Effector memory CD8-positive, alpha-beta T cell (primary cell): ENCODE measurements at regions not wholly inside any gene's neighbourhood (a gene's known extent, or its start where the extent isn't known, plus 50 kb on each side); places are given as distances from the start of the nearest gene placed in this dataset.

ENCODE experiments used
- ATAC-seq: fragments of 150-1000 bp; cut with Tn5 transposase; replicated peaks from 2 replicates; pipeline ENCODE4 v1.10.0; 2021; ENCODE audit warnings: mild to moderate bottlenecking, moderate library complexity
- DNase-seq, 3 experiments: peaks; one replicate each; pipeline ENCODE4 v3.0.0; 2021
- H3K27ac Mint-ChIP-seq, 2 donors: one replicate each; pipeline ENCODE4 v1.8.0; 2022; ENCODE audit warnings: mild to moderate bottlenecking in 2 of 2, mixed read lengths in 2 of 2, moderate library complexity in 2 of 2
- H3K27me3 Mint-ChIP-seq, 2 donors: one replicate each; pipeline ENCODE4 v1.8.0; 2022; ENCODE audit warnings: mixed read lengths in 2 of 2
- H3K36me3 Mint-ChIP-seq: one replicate; pipeline ENCODE4 v1.8.0; 2022; ENCODE audit warnings: mild to moderate bottlenecking, moderate library complexity, mixed read lengths; ENCODE audit not compliant: insufficient read depth
- H3K4me1 Mint-ChIP-seq, 2 donors: one replicate each; pipeline ENCODE4 v1.8.0; 2022; ENCODE audit warnings: low read depth in 2 of 2, mixed read lengths in 2 of 2
- H3K4me3 Mint-ChIP-seq, 2 donors: one replicate each; pipeline ENCODE4 v1.8.0; 2022; ENCODE audit warnings: mild to moderate bottlenecking in 2 of 2, mixed read lengths in 2 of 2, moderate library complexity in 2 of 2
- H3K9me3 Mint-ChIP-seq, 2 donors: one replicate each; pipeline ENCODE4 v1.8.0; 2022; ENCODE audit warnings: mixed read lengths in 2 of 2

GRCh38 chr9:135226369-135227050 lies 139.0 kb downstream of the OLFM1 start:
- no peak overlapping the region for H3K4me3 Mint-ChIP-seq
- H3K27me3 Mint-ChIP-seq, result peaks cover 6 to 26% of the 10 kb centered on the region in 2 donors
- no peak for ATAC-seq
- no peaks in the 10 kb centered on the region for H3K9me3 Mint-ChIP-seq
- DNase-seq, result no peak
- no peak overlapping the region for H3K27ac Mint-ChIP-seq
- H3K4me1 Mint-ChIP-seq, result no peaks in the 10 kb centered on the region
- H3K36me3 Mint-ChIP-seq, result no peaks in the 10 kb centered on the region

GRCh38 chr9:135227641-135228251 lies 140.3 kb downstream of the OLFM1 start:
- Mint-ChIP-seq H3K4me1 (no peaks in the 10 kb centered on the region), H3K4me3 (no peak overlapping the region), H3K27me3 (peaks cover 6 to 22% of the 10 kb centered on the region in 2 donors), H3K27ac (no peak overlapping the region), H3K36me3 (no peaks in the 10 kb centered on the region), H3K9me3 (no peaks in the 10 kb centered on the region)
- DNase-seq (no peak), ATAC-seq (no peak)

DNA sequence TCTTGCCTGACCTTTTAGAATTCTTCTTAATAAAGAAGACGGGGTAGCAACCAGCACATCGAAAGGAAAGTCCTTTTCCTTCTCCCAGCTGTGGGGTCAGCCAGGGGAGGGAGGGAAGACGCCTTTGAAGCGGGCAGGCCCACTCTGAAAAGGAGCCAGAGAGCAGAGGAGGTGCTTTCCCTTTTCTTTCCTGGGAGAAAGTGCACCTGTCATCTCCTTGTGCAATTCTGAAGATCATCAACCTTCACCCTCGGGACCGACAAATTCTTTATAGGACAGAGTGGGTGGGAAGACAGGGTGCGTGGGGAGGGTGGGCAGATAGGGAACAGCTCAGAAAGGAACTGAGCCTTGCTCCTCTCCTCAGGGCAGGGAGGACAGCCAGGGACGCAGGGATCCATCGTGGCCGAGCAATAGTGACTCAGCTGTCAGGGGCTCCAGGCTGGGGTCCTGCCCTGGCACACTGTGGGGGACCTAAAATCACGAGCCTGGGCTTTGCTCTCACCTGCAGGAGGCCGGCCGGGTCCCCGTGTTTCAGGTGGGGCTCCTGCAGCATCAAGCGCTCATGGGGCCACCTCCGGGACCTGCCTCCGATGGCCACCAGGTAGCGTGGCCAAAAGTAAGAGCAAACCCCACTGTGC lies 141.0 kb downstream of the OLFM1 start:
- no peak overlapping the region for H3K27ac Mint-ChIP-seq
- DNase-seq (no peak), ATAC-seq (no peak)
- H3K4me1 Mint-ChIP-seq, result no peaks in the 10 kb centered on the region
- no peak overlapping the region for H3K4me3 Mint-ChIP-seq
- H3K27me3 Mint-ChIP-seq, result peaks cover 6 to 22% of the 10 kb centered on the region in 2 donors
- no peaks in the 10 kb centered on the region for H3K36me3 Mint-ChIP-seq
- H3K9me3 Mint-ChIP-seq, result no peaks in the 10 kb centered on the region

GRCh38 chr9:135228983-135229625 lies 141.6 kb downstream of the OLFM1 start:
- Mint-ChIP-seq H3K4me1 (no peaks in the 10 kb centered on the region), H3K27me3 (peaks cover 6 to 22% of the 10 kb centered on the region in 2 donors), H3K27ac (no peak overlapping the region), H3K4me3 (no peak overlapping the region), H3K9me3 (no peaks in the 10 kb centered on the region), H3K36me3 (no peaks in the 10 kb centered on the region)
- DNase-seq, result no peak
- ATAC-seq, result no peak

GRCh38 chr9:135229701-135230385 lies 142.4 kb downstream of the OLFM1 start:
- Mint-ChIP-seq H3K4me3 (no peak overlapping the region), H3K9me3 (no peaks in the 10 kb centered on the region), H3K27me3 (peaks cover 6 to 22% of the 10 kb centered on the region in 2 donors), H3K36me3 (no peaks in the 10 kb centered on the region), H3K4me1 (no peaks in the 10 kb centered on the region), H3K27ac (no peak overlapping the region)
- no peak for DNase-seq
- ATAC-seq, result no peak

- H3K27me3 Mint-ChIP-seq, result peaks cover 6 to 22% of the 10 kb centered on the region in 2 donors
- H3K4me3 Mint-ChIP-seq, result no peak overlapping the region
- no peak overlapping the region for H3K27ac Mint-ChIP-seq
- no peaks in the 10 kb centered on the region for H3K9me3 Mint-ChIP-seq
- no peaks in the 10 kb centered on the region for H3K4me1 Mint-ChIP-seq
- DNase-seq (no peak), ATAC-seq (no peak)
- no peaks in the 10 kb centered on the region for H3K36me3 Mint-ChIP-seq
Observed at GRCh38 chr9:135230386-135230765, 142.9 kb downstream of the OLFM1 start.

DNA sequence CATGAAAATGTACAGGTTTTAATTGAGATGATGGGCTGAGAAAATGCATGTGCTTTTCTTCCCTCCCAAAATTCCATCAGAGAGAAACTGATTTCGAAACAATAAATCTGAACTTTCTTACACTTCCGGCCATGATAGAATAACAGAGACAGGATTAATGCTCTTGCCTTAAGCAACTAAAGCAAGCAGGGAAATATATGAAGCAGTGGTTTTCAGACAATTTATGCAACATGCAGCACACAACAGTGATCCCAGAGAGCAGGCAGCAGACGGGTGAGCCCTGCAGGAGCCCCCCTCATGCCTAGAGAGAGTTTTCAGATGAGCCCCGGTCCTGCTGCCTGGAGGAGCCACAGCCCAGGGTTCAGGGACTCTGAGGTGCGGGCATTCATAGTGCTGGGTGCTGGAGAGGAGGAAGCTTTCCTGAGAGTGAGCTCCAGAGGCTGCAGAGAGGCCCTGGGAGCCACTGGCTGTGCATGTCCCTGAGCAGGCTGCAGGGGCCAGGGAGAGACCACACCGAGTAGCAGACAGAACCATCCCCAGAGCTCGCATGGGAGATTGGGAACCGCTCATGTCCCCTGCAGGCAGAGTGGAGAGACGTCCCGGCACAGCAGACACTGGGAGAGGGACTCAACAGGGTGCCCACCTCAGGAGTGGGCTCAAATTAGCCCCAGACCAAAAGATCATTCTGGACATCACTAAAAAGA lies 143.5 kb downstream of the OLFM1 start:
- no peaks in the 10 kb centered on the region for H3K36me3 Mint-ChIP-seq
- peaks cover 6 to 22% of the 10 kb centered on the region in 2 donors for H3K27me3 Mint-ChIP-seq
- H3K4me1 Mint-ChIP-seq, result no peaks in the 10 kb centered on the region
- DNase-seq (no peak), ATAC-seq (no peak)
- no peak overlapping the region for H3K4me3 Mint-ChIP-seq
- H3K9me3 Mint-ChIP-seq, result no peaks in the 10 kb centered on the region
- H3K27ac Mint-ChIP-seq, result no peak overlapping the region

DNA sequence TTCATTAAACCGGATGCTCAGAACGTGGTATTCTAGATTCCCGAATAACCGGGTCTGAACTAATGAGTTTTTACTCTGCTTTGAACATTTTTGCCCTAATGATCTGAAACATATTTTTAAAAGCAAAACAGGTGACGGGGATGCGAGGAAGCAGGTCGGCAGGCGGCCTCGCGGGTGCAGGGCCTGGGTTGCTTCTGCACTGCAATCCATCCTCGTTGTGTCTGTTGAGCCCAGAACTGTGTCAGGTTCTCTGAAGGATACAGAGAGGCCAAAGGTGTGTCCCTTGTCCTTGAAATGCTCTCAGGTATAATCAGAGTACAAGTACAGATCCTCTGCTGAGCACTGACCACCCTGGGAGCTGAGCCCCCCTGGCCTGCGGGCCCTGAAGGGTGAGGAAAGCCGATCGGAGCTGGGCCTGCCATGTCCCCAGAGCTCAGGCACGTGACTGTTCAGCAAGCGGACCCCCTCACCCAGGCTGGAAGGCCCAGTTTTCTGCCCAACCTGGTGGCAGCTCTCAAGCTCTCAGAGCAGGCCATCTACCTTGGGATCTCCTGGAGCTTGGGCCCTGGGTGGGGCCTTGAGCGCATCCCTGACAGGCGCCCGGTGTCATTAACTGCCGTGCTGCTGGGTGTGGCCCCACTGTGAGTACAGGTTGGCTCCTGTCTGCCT lies 151.8 kb downstream of the OLFM1 start:
- no peaks in the 10 kb centered on the region for H3K9me3 Mint-ChIP-seq
- H3K36me3 Mint-ChIP-seq, result no peaks in the 10 kb centered on the region
- H3K4me1 Mint-ChIP-seq, result no peaks in the 10 kb centered on the region
- no peak overlapping the region for H3K27ac Mint-ChIP-seq
- no peak overlapping the region for H3K4me3 Mint-ChIP-seq
- no peak for DNase-seq
- ATAC-seq, result no peak
- H3K27me3 Mint-ChIP-seq, result peaks cover 8 to 41% of the 10 kb centered on the region in 2 donors

DNA sequence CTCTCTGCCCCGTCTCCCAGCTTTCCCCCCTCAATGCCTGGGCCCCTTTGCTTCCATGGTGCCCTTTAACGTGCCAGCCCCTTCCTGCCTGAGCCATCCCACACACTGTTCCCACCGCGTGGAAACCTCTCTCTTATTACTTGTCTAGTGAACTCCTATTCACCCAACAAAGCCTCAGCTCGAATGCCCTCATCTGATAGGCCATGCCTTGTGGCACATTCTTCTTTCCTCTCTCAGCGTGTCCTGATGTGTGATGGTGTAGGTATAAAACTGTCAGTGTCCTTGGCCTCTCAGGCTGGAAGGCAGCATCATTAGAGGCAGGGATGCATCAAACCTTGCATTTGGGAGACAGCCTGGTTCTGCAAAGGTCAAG lies 152.3 kb downstream of the OLFM1 start:
- no peaks in the 10 kb centered on the region for H3K36me3 Mint-ChIP-seq
- H3K9me3 Mint-ChIP-seq, result no peaks in the 10 kb centered on the region
- H3K4me1 Mint-ChIP-seq, result no peaks in the 10 kb centered on the region
- ATAC-seq (no peak), DNase-seq (no peak)
- H3K4me3 Mint-ChIP-seq, result no peak overlapping the region
- peaks cover 8 to 44% of the 10 kb centered on the region in 2 donors for H3K27me3 Mint-ChIP-seq
- no peak overlapping the region for H3K27ac Mint-ChIP-seq

DNA sequence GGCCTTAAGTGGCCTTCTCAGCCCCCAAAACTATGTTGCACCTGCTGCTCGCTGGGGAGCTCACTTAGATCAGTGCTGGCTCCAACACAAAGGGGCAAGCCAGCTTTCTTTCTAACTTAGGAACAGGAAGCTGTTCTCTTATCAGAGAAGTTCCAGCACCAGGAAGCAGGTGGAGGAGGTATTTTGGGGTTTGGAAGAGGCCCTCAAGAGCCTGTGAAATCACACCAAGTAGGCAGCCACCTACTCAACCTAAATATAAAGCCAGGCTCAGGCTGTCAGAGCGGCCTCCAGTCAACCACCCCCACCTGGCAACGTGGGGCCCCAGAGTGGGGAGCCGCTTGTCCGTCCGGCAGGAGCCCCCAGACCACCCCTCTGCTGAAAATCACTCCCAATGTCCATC lies 152.8 kb downstream of the OLFM1 start:
- H3K4me1 Mint-ChIP-seq, result peaks cover 0 to 1% of the 10 kb centered on the region in 2 donors
- no peak overlapping the region for H3K4me3 Mint-ChIP-seq
- no peak for ATAC-seq
- H3K27ac Mint-ChIP-seq, result no peak overlapping the region
- peaks cover 12 to 48% of the 10 kb centered on the region in 2 donors for H3K27me3 Mint-ChIP-seq
- H3K9me3 Mint-ChIP-seq, result no peaks in the 10 kb centered on the region
- H3K36me3 Mint-ChIP-seq, result no peaks in the 10 kb centered on the region
- no peak for DNase-seq

GRCh38 chr9:135240871-135241311 lies 153.4 kb downstream of the OLFM1 start:
- DNase-seq (no peak), ATAC-seq (no peak)
- no peaks in the 10 kb centered on the region for H3K36me3 Mint-ChIP-seq
- peaks cover 0 to 1% of the 10 kb centered on the region in 2 donors for H3K4me1 Mint-ChIP-seq
- no peak overlapping the region for H3K4me3 Mint-ChIP-seq
- H3K27ac Mint-ChIP-seq, result no peak overlapping the region
- no peaks in the 10 kb centered on the region for H3K9me3 Mint-ChIP-seq
- H3K27me3 Mint-ChIP-seq, result peaks cover 19 to 55% of the 10 kb centered on the region in 2 donors

- Mint-ChIP-seq H3K9me3 (no peaks in the 10 kb centered on the region), H3K4me1 (peaks cover 0 to 1% of the 10 kb centered on the region in 2 donors), H3K4me3 (no peak overlapping the region), H3K27ac (no peak overlapping the region), H3K36me3 (no peaks in the 10 kb centered on the region), H3K27me3 (peaks cover 25 to 61% of the 10 kb centered on the region in 2 donors)
- DNase-seq, result no peak
- ATAC-seq, result no peak
Observed at GRCh38 chr9:135241381-135242048, 154.0 kb downstream of the OLFM1 start.
